ENCODE measurements at regions not wholly inside any gene's neighbourhood (a gene's known extent, or its start where the extent isn't known, plus 50 kb on each side); places are given as distances from the start of the nearest gene placed in this dataset.

DNA sequence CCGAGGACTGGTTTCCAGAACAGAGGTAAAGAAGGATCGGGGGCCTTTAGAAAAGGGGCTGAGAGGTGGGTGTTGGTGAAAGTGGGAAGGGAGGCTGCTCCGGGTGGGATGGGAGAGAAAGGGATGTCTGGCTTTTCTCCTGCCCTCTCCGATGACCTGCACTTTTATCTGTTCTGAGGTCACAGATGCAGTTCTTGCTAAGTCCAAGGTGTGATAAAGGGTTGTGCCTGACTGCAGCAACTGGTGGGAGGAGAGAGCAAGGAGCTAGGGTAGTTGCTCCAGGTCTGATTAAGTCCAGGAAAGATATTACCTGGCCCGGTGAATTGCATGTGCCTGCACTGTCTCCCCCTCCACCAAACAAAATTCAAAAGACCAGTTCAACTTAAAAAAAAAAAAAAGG is 145.6 kb upstream of the SOX4 start:
- no peaks in the 10 kb centered on the region for H3K36me3 ChIP-seq (ENCODE audit: control insufficient read depth in 4 of 4, insufficient read depth in 4 of 4, low read length in 3 of 4)
- WGBS (ENCODE audit: insufficient coverage), result 97% methylated on average over 4 of the region's 5 CpGs
- no peak for DNase-seq
- H3K4me3 ChIP-seq (ENCODE audit: control insufficient read depth in 1 of 7, extremely low read depth in 1 of 7, insufficient read depth in 4 of 7, low read depth in 2 of 7, low read length in 6 of 7), result no peak overlapping the region
- H3K4me1 ChIP-seq (ENCODE audit: control extremely low read depth in 1 of 4, control insufficient read depth in 4 of 4, insufficient read depth in 4 of 4, low read length in 3 of 4), result no peaks in the 10 kb centered on the region
- H3K27ac ChIP-seq (ENCODE audit: insufficient read depth in 1 of 2, low read depth in 1 of 2, low read length in 2 of 2, poor library complexity in 1 of 2, severe bottlenecking in 2 of 2), result no peak overlapping the region
- ChIA-PET CTCF (no interaction called here), POLR2A (no interaction called here)
- no peaks in the 10 kb centered on the region for H3K27me3 ChIP-seq (replicated peaks in 2 of 5; ENCODE audit: control insufficient read depth in 4 of 5, insufficient read depth in 5 of 5, low read length in 4 of 5)
- no peaks in the 10 kb centered on the region for H3K9me3 ChIP-seq (ENCODE audit: control extremely low read depth in 1 of 5, control insufficient read depth in 4 of 5, insufficient read depth in 2 of 5, low read depth in 1 of 5, low read length in 4 of 5)

DNA sequence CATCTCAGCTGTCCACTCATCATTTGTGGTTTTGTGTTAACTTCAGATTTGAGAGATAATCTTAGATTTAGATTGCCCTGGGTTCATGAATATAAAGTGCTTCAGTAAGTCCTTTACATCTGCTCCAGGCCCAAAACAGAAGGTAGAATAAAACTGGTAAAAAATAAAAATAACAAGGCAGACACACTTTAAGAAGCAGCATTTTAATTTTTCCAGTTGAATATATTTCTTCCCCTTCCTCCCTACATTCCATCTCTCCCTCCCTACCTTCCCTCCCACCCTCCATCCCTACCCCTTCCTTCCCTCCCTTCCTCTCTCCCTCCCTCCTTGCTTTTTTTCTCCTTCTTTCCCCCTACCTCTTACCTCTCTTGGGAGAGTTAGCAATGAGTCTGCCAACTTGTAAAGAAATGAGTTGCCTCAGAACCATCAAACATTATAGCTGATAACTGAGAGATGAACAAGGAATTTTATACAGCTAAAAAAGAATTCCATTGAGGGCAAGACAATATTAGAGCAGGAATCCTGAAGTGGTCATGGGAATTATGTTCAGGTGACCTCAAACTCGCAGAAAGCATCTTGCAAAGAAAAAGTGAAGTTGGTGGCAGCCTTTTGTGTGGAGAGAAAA is 145.0 kb upstream of the SOX4 start:
- WGBS (ENCODE audit: insufficient coverage), result 100% methylated on average over 1 of the region's 1 CpG
- DNase-seq, result no peak
- CTCF ChIA-PET, result no interaction called here

DNA sequence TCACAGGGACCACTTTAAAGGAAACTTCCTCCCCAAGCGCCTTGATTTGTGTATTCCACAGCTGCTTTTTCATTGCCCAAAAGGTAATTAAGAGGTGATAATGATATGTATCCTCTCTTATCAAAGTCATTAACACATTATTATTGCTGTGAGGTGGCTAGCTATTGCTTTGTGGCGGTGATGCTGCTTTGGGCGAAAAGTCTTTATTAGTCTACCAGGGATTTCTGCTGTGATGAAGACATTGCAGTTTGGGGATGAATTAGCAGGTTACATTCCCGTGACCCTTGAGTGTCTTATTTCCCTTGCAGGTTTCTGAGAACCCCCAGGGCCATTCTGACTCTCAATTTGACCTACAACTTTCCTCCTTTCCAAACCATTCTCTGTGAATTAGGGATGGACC is 143.4 kb upstream of the SOX4 start:
- POLR2A ChIA-PET, result no interaction called here
- Histone ChIP-seq H3K27me3 (replicated peaks in 2 of 5; ENCODE audit: control insufficient read depth in 4 of 5, insufficient read depth in 5 of 5, low read length in 4 of 5) (no peaks in the 10 kb centered on the region), H3K4me1 (ENCODE audit: control extremely low read depth in 1 of 4, control insufficient read depth in 4 of 4, insufficient read depth in 4 of 4, low read length in 3 of 4) (no peaks in the 10 kb centered on the region), H3K9me3 (ENCODE audit: control extremely low read depth in 1 of 5, control insufficient read depth in 4 of 5, insufficient read depth in 2 of 5, low read depth in 1 of 5, low read length in 4 of 5) (no peaks in the 10 kb centered on the region), H3K4me3 (ENCODE audit: control insufficient read depth in 1 of 7, extremely low read depth in 1 of 7, insufficient read depth in 4 of 7, low read depth in 2 of 7, low read length in 6 of 7) (no peak overlapping the region), H3K36me3 (ENCODE audit: control insufficient read depth in 4 of 4, insufficient read depth in 4 of 4, low read length in 3 of 4) (no peaks in the 10 kb centered on the region), H3K27ac (ENCODE audit: insufficient read depth in 1 of 2, low read depth in 1 of 2, low read length in 2 of 2, poor library complexity in 1 of 2, severe bottlenecking in 2 of 2) (no peak overlapping the region)
- CTCF ChIA-PET, result interaction anchor here (0.9 kb wide), 1 partner anchor 9 kb away, joined by 3 read pairs; no protein-coding TSS in a partner anchor
- WGBS (ENCODE audit: insufficient coverage), result 100% methylated on average over 1 of the region's 4 CpGs
- no peak for DNase-seq

More for the DNA sequence above, 145.0 kb upstream of the SOX4 start:
- Histone ChIP-seq H3K4me3 (ENCODE audit: control insufficient read depth in 1 of 7, extremely low read depth in 1 of 7, insufficient read depth in 4 of 7, low read depth in 2 of 7, low read length in 6 of 7) (no peak overlapping the region), H3K27ac (ENCODE audit: insufficient read depth in 1 of 2, low read depth in 1 of 2, low read length in 2 of 2, poor library complexity in 1 of 2, severe bottlenecking in 2 of 2) (no peak overlapping the region), H3K9me3 (ENCODE audit: control extremely low read depth in 1 of 5, control insufficient read depth in 4 of 5, insufficient read depth in 2 of 5, low read depth in 1 of 5, low read length in 4 of 5) (no peaks in the 10 kb centered on the region), H3K4me1 (ENCODE audit: control extremely low read depth in 1 of 4, control insufficient read depth in 4 of 4, insufficient read depth in 4 of 4, low read length in 3 of 4) (no peaks in the 10 kb centered on the region), H3K36me3 (ENCODE audit: control insufficient read depth in 4 of 4, insufficient read depth in 4 of 4, low read length in 3 of 4) (no peaks in the 10 kb centered on the region), H3K27me3 (replicated peaks in 2 of 5; ENCODE audit: control insufficient read depth in 4 of 5, insufficient read depth in 5 of 5, low read length in 4 of 5) (no peaks in the 10 kb centered on the region)
- POLR2A ChIA-PET, result no interaction called here

DNA sequence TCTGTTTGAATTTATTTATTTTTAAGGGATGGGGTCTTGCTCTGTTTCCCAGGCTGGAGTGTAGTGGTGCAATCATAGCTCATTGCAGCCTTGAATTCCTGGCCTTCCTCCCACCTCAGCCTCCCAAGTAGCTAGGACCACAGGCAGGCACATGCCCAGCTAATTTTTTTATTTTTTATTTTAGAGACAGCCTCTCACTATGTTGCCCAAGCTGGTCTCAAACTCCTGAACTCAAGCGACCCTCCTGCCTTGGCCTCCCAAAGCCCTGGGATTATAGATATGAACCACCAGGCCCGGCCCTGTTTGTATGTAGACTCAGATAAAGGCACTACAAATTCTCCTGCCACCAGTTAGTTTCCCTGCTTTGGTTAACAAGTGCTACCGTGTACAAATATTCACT is 142.9 kb upstream of the SOX4 start:
- no peak for DNase-seq
- Histone ChIP-seq H3K27me3 (replicated peaks in 2 of 5; ENCODE audit: control insufficient read depth in 4 of 5, insufficient read depth in 5 of 5, low read length in 4 of 5) (no peaks in the 10 kb centered on the region), H3K4me1 (ENCODE audit: control extremely low read depth in 1 of 4, control insufficient read depth in 4 of 4, insufficient read depth in 4 of 4, low read length in 3 of 4) (no peaks in the 10 kb centered on the region), H3K9me3 (ENCODE audit: control extremely low read depth in 1 of 5, control insufficient read depth in 4 of 5, insufficient read depth in 2 of 5, low read depth in 1 of 5, low read length in 4 of 5) (no peaks in the 10 kb centered on the region), H3K36me3 (ENCODE audit: control insufficient read depth in 4 of 4, insufficient read depth in 4 of 4, low read length in 3 of 4) (no peaks in the 10 kb centered on the region), H3K27ac (ENCODE audit: insufficient read depth in 1 of 2, low read depth in 1 of 2, low read length in 2 of 2, poor library complexity in 1 of 2, severe bottlenecking in 2 of 2) (no peak overlapping the region), H3K4me3 (ENCODE audit: control insufficient read depth in 1 of 7, extremely low read depth in 1 of 7, insufficient read depth in 4 of 7, low read depth in 2 of 7, low read length in 6 of 7) (no peak overlapping the region)
- POLR2A ChIA-PET, result no interaction called here
- WGBS (ENCODE audit: insufficient coverage), result 100% methylated on average over 1 of the region's 3 CpGs
- CTCF ChIA-PET, result interaction anchor here (0.9 kb wide), 1 partner anchor 10 kb away, joined by 3 read pairs; no protein-coding TSS in a partner anchor

DNA sequence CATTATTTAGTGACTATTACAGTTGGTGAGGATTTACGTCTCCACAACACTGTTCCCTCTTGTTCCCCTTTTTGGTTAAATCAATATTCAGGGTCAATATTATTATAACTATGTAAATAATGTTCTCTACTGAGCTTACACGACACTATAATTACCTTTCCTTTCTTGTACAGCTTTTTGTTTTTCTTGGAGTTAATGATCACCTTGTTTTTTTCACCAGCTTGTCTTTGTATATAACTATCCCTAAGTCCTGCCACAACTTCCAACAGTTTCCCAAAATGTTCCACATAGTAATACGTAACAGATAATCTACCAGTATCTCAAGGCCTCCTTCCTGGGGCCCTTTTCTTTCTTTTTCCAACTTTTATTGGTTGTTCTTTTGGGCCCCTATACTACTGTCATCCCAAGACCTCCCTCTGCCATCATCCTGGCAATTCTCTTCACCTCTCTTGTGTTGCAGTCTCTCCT is 142.0 kb upstream of the SOX4 start:
- no peaks in the 10 kb centered on the region for H3K4me1 ChIP-seq (ENCODE audit: control extremely low read depth in 1 of 4, control insufficient read depth in 4 of 4, insufficient read depth in 4 of 4, low read length in 3 of 4)
- ChIA-PET CTCF (no interaction called here), POLR2A (no interaction called here)
- H3K27me3 ChIP-seq (replicated peaks in 2 of 5; ENCODE audit: control insufficient read depth in 4 of 5, insufficient read depth in 5 of 5, low read length in 4 of 5), result no peaks in the 10 kb centered on the region
- no peaks in the 10 kb centered on the region for H3K9me3 ChIP-seq (ENCODE audit: control extremely low read depth in 1 of 5, control insufficient read depth in 4 of 5, insufficient read depth in 2 of 5, low read depth in 1 of 5, low read length in 4 of 5)
- 0% methylated on average over 1 of the region's 3 CpGs for WGBS (ENCODE audit: insufficient coverage)
- no peaks in the 10 kb centered on the region for H3K36me3 ChIP-seq (ENCODE audit: control insufficient read depth in 4 of 4, insufficient read depth in 4 of 4, low read length in 3 of 4)
- DNase-seq, result no peak
- H3K4me3 ChIP-seq (ENCODE audit: control insufficient read depth in 1 of 7, extremely low read depth in 1 of 7, insufficient read depth in 4 of 7, low read depth in 2 of 7, low read length in 6 of 7), result no peak overlapping the region
- no peak overlapping the region for H3K27ac ChIP-seq (ENCODE audit: insufficient read depth in 1 of 2, low read depth in 1 of 2, low read length in 2 of 2, poor library complexity in 1 of 2, severe bottlenecking in 2 of 2)

DNA sequence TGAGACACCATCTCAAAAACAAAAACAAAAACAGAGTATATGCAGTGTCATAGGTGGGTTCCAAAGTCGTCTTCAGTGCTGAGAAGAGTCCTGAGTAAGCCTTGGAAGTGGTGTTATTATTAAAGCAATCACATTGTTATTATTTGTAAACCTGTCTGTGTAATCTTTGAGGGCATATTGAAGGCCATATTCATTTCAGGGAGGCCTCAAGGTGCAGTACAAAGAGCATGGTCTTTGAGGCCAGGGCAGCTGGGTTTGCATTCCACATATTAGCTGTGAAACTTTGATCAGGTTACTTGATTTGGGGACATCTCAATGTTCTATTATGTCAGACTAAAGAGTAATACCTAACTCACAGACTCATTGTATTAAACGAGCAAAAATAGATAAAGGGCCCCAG is 139.3 kb upstream of the SOX4 start:
- POLR2A ChIA-PET, result no interaction called here
- CTCF ChIA-PET, result no interaction called here
- WGBS (ENCODE audit: insufficient coverage), result no CpG with 5 or more reads among the region's 2 CpGs

DNA sequence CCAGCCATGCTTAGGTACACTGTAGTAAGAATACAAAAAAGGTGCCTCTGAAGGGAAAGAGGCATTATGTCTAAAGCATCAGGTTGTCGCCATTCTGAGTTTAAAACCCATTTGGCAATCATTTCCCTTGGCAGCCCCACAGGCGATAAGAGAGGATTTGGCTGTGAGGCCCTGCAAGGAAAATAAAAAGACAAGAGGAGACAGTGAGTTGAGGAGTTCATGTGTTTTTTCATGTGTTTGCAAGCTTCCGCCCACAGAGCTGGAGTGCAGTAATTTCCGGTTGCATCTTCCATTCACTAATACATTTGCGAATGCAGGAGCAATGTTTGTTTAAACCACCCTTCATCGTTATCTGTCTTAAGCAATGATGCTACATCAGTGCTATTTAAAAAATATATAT is 138.5 kb upstream of the SOX4 start:
- Histone ChIP-seq H3K9me3 (ENCODE audit: control extremely low read depth in 1 of 5, control insufficient read depth in 4 of 5, insufficient read depth in 2 of 5, low read depth in 1 of 5, low read length in 4 of 5) (peaks cover 0 to 1% (median 0%) of the 10 kb centered on the region in 5 experiments), H3K4me3 (ENCODE audit: control insufficient read depth in 1 of 7, extremely low read depth in 1 of 7, insufficient read depth in 4 of 7, low read depth in 2 of 7, low read length in 6 of 7) (no peak overlapping the region), H3K4me1 (ENCODE audit: control extremely low read depth in 1 of 4, control insufficient read depth in 4 of 4, insufficient read depth in 4 of 4, low read length in 3 of 4) (no peaks in the 10 kb centered on the region), H3K36me3 (ENCODE audit: control insufficient read depth in 4 of 4, insufficient read depth in 4 of 4, low read length in 3 of 4) (no peaks in the 10 kb centered on the region), H3K27me3 (replicated peaks in 2 of 5; ENCODE audit: control insufficient read depth in 4 of 5, insufficient read depth in 5 of 5, low read length in 4 of 5) (no peaks in the 10 kb centered on the region), H3K27ac (ENCODE audit: insufficient read depth in 1 of 2, low read depth in 1 of 2, low read length in 2 of 2, poor library complexity in 1 of 2, severe bottlenecking in 2 of 2) (no peak overlapping the region)
- no peak for DNase-seq
- ChIA-PET POLR2A (no interaction called here), CTCF (no interaction called here)
- whole genome bisulfite sequencing (ENCODE audit: insufficient coverage), result 93% methylated on average over 3 of the region's 6 CpGs

More for the DNA sequence above, 139.3 kb upstream of the SOX4 start:
- Histone ChIP-seq H3K27ac (ENCODE audit: insufficient read depth in 1 of 2, low read depth in 1 of 2, low read length in 2 of 2, poor library complexity in 1 of 2, severe bottlenecking in 2 of 2) (no peak overlapping the region), H3K4me1 (ENCODE audit: control extremely low read depth in 1 of 4, control insufficient read depth in 4 of 4, insufficient read depth in 4 of 4, low read length in 3 of 4) (no peaks in the 10 kb centered on the region), H3K36me3 (ENCODE audit: control insufficient read depth in 4 of 4, insufficient read depth in 4 of 4, low read length in 3 of 4) (no peaks in the 10 kb centered on the region), H3K9me3 (ENCODE audit: control extremely low read depth in 1 of 5, control insufficient read depth in 4 of 5, insufficient read depth in 2 of 5, low read depth in 1 of 5, low read length in 4 of 5) (peaks cover 0 to 1% (median 0%) of the 10 kb centered on the region in 5 experiments), H3K27me3 (replicated peaks in 2 of 5; ENCODE audit: control insufficient read depth in 4 of 5, insufficient read depth in 5 of 5, low read length in 4 of 5) (no peaks in the 10 kb centered on the region), H3K4me3 (ENCODE audit: control insufficient read depth in 1 of 7, extremely low read depth in 1 of 7, insufficient read depth in 4 of 7, low read depth in 2 of 7, low read length in 6 of 7) (no peak overlapping the region)
- no peak for DNase-seq
